ENCODE measurements at regions not wholly inside any gene's neighbourhood (a gene's known extent, or its start where the extent isn't known, plus 50 kb on each side); places are given as distances from the start of the nearest gene placed in this dataset.
"Not testable (repeated sequence)": the region's sequence is repeated elsewhere in the genome, so short reads cannot be mapped to it uniquely, and the experiment has no call there.

DNA sequence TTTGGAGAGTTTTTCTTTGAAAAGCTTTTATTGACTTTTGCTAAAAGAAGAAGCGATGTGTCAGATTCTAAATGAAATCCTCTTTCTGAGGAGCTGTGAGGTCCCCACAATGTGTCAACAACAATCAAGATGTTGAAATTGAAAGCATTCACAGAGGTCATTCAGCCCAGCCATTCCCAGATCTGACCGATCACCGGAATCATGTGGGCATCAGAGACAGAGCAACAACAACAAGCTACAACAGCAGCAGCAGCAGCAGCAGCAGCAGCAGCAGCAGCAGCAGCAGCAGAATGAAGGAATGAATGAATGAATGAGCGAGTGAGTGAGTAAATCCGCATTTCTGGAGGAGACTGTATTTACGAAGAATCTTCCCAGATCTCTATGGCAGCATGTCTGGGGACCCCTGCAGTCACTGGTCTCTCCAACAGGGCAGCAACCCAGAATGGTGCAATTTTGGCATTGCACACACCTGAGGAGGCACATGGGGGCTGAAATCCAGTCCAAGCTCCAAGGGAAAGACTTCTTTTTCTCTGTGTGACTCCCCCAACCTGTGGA, 299.0 kb downstream of the MYCN start:
- TF ChIP-seq, protein P1, sequence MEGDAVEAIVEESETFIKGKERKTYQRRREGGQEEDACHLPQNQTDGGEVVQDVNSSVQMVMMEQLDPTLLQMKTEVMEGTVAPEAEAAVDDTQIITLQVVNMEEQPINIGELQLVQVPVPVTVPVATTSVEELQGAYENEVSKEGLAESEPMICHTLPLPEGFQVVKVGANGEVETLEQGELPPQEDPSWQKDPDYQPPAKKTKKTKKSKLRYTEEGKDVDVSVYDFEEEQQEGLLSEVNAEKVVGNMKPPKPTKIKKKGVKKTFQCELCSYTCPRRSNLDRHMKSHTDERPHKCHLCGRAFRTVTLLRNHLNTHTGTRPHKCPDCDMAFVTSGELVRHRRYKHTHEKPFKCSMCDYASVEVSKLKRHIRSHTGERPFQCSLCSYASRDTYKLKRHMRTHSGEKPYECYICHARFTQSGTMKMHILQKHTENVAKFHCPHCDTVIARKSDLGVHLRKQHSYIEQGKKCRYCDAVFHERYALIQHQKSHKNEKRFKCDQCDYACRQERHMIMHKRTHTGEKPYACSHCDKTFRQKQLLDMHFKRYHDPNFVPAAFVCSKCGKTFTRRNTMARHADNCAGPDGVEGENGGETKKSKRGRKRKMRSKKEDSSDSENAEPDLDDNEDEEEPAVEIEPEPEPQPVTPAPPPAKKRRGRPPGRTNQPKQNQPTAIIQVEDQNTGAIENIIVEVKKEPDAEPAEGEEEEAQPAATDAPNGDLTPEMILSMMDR (IDR thresholded peaks at IDR 0.05; ENCODE audit: insufficient read depth, low read depth, low read length) = no peak
- no peak overlapping the region for H3K4me3 ChIP-seq (ENCODE audit: low read depth, low read length)
- DNase-seq (ENCODE audit: low read depth) = no peak

DNA sequence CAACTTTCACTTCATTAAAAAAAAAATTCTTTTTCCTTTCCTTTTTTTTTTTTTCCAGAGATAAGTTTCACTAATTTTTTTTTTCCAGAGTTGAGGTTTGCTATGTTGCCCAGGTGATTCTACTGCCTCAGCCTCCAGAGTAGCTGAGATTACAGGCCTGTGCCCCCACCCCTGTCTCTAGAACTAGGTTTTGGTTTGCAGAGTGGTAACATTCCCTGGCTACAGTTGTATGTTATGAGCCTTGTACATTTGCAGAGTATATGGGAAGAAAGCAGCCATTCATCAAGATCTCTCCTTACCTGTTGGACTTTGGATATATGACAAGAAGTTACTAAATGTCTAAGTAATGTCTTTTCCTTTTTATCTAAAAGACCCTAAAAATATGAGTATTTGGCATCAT, 298.4 kb downstream of the MYCN start:
- TF ChIP-seq, protein P1 (IDR thresholded peaks at IDR 0.05; ENCODE audit: insufficient read depth, low read depth, low read length) = no peak
- no peak overlapping the region for H3K4me3 ChIP-seq (ENCODE audit: low read depth, low read length)
- no peak for DNase-seq (ENCODE audit: low read depth)

DNA sequence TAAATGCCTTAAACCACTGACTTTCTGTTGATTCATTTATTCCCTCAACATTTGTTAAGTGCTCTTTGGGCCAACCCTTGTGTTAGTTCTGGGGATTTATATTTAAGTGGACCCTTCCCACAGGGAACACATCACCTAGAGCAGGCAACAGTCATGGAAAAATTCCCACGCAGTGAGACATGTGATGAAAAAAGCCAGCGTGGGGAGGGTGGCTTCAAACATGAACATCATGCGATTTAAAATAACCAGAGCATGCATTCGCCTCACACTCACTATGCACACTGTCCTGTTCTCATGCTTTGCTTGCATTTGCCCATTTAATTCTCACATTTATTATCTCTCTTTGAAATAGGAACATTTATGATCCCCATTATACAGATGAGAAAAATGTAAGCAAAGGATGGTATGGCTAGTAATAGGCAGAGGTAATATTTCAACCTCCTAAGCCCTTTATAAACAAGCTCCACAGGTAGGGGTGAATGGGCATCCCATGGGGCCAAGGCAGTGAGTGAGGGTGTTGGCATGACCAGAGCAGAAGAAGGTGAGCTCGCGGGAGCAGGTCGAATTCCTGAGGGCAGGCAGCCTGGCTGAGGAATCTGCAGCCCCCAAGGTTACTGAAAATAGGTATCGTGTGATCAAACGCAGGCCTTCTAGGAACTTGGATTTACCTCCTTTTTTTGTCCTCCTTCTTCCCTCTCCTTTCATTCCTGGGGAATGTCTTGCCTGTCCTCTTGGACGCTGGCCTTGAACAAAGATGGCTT, 297.8 kb downstream of the MYCN start:
- TF ChIP-seq, protein P1 (IDR thresholded peaks at IDR 0.05; ENCODE audit: insufficient read depth, low read depth, low read length) = no peak
- H3K4me3 ChIP-seq (ENCODE audit: low read depth, low read length) = no peak overlapping the region
- no peak for DNase-seq (ENCODE audit: low read depth)

DNA sequence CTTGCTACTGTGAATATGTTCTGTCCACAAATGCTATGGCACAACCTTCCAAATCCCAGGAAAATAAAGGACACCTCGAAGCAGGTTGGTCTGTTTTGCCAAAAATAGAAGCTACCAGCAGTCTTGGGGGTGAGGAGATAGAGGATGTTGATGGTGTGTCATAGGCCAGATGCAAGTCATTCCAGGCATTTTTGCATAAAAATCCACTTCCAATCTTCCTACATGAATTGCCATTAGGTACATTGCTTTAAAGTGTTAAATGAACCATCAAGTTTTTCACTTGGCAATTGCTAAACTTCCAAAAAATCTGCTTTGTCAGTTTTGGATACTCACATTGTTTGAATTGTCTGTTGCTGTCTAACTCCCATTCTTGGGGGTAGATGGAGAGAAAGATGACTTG, 295.4 kb downstream of the MYCN start:
- no peak for DNase-seq (ENCODE audit: low read depth)
- H3K4me3 ChIP-seq (ENCODE audit: low read depth, low read length) = no peak overlapping the region
- TF ChIP-seq, protein P1 (IDR thresholded peaks at IDR 0.05; ENCODE audit: insufficient read depth, low read depth, low read length) = no peak

DNA sequence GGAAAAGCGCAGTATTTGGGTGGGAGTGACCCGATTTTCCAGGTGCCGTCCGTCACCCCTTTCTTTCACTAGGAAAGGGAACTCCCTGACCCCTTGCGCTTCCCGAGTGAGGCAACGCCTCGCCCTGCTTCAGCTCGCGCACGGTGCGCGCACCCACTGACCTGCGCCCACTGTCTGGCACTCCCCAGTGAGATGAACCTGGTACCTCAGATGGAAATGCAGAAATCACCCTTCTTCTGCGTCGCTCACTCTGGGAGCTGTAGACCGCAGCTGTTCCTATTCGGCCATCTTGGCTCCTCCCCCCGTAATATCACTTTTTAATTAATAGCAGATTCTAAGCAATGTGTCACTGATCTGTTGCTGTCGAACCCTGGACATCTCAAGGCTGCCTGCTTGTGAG, 294.9 kb downstream of the MYCN start:
- not testable (repeated sequence) for DNase-seq (ENCODE audit: low read depth)

DNA sequence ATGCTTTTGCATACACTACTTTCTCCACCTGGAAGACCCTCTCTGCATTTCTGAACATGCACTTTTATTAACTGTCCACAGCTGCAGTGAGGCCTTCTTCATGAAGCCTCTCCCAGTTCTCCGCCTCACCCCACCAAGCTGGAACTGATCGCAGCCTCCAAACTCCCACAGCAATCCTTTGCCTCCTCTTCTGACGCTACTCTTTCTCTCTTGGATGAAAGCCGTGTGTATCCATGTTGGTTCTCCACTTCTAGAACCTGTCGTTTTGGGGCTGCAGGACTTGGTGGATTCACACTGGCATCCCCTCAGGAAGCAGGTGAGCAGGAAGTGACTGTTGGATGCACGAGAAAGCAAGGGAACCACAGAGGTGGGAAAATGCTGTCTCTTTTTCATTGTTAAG, 288.6 kb downstream of the MYCN start:
- no peak for DNase-seq (ENCODE audit: low read depth)
- TF ChIP-seq, protein P1 (IDR thresholded peaks at IDR 0.05; ENCODE audit: insufficient read depth, low read depth, low read length) = no peak
- H3K4me3 ChIP-seq (ENCODE audit: low read depth, low read length) = no peak overlapping the region

More for the DNA sequence above, 294.9 kb downstream of the MYCN start:
- H3K4me3 ChIP-seq (ENCODE audit: low read depth, low read length) = not testable (repeated sequence)

DNA sequence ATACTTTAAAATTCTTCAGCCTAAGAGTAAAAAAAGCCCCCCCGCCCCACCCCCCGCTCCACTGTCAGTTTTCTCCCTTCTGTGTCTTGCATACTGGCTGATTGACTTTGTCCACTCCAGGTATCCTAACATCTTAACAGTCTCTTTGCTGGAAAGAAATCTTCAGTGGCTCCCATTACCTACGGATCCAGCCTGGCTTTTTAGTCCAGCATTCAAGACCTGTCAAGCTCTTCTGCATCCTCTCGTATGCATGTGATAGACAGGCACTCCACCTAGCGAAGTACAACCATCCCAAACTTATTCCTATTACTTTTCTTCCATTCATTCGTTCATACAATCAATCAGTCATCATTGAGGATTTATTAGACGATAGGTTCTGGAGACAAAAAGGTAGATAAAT, 288.1 kb downstream of the MYCN start:
- H3K4me3 ChIP-seq (ENCODE audit: low read depth, low read length) = no peak overlapping the region
- TF ChIP-seq, protein P1 (IDR thresholded peaks at IDR 0.05; ENCODE audit: insufficient read depth, low read depth, low read length) = no peak
- DNase-seq (ENCODE audit: low read depth) = no peak
